ENCODE measurements at regions not wholly inside any gene's neighbourhood (a gene's known extent, or its start where the extent isn't known, plus 50 kb on each side); places are given as distances from the start of the nearest gene placed in this dataset.

GRCh38 chr2:129653246-129653645, 326.2 kb upstream of the RAB6C start:
- Histone ChIP-seq H3F3A (ENCODE audit: control insufficient read depth, insufficient read depth) (no peaks in the 10 kb centered on the region), H3K4me3 (ENCODE audit: low read length) (no peak overlapping the region), H3K36me3 (ENCODE audit: control insufficient read depth, low read length) (no peaks in the 10 kb centered on the region), H3K27me3 (ENCODE audit: control insufficient read depth, low read length) (no peaks in the 10 kb centered on the region), H3K4me1 (ENCODE audit: control insufficient read depth, low read length) (no peaks in the 10 kb centered on the region), H3K4me2 (ENCODE audit: low read length) (no peak overlapping the region), H3K27ac (ENCODE audit: low read depth, low read length) (no peak overlapping the region), H3K79me2 (ENCODE audit: control insufficient read depth, low read length) (no peaks in the 10 kb centered on the region), H3K9me2 (replicated peaks; ENCODE audit: control insufficient read depth, low read length) (no peaks in the 10 kb centered on the region), H3K9me3 (ENCODE audit: control insufficient read depth, insufficient read depth, low read length) (no peaks in the 10 kb centered on the region), H4K20me1 (ENCODE audit: control insufficient read depth, insufficient read depth, low read depth, low read length) (no peaks in the 10 kb centered on the region)
- no peak for TF ChIP-seq EZH2phosphoT487 (IDR thresholded peaks at IDR 0.05; ENCODE audit: borderline replicate concordance, low read length)
- TF ChIP-seq, protein P1, sequence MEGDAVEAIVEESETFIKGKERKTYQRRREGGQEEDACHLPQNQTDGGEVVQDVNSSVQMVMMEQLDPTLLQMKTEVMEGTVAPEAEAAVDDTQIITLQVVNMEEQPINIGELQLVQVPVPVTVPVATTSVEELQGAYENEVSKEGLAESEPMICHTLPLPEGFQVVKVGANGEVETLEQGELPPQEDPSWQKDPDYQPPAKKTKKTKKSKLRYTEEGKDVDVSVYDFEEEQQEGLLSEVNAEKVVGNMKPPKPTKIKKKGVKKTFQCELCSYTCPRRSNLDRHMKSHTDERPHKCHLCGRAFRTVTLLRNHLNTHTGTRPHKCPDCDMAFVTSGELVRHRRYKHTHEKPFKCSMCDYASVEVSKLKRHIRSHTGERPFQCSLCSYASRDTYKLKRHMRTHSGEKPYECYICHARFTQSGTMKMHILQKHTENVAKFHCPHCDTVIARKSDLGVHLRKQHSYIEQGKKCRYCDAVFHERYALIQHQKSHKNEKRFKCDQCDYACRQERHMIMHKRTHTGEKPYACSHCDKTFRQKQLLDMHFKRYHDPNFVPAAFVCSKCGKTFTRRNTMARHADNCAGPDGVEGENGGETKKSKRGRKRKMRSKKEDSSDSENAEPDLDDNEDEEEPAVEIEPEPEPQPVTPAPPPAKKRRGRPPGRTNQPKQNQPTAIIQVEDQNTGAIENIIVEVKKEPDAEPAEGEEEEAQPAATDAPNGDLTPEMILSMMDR (IDR thresholded peaks at IDR 0.05; ENCODE audit: low read depth, low read length, poor library complexity, severe bottlenecking) = no peak

- Histone ChIP-seq H3K4me2 (ENCODE audit: low read length) (no peak overlapping the region), H3F3A (ENCODE audit: control insufficient read depth, insufficient read depth) (no peaks in the 10 kb centered on the region), H3K79me2 (ENCODE audit: control insufficient read depth, low read length) (no peaks in the 10 kb centered on the region), H3K27me3 (ENCODE audit: control insufficient read depth, low read length) (no peaks in the 10 kb centered on the region), H3K9me3 (ENCODE audit: control insufficient read depth, insufficient read depth, low read length) (no peaks in the 10 kb centered on the region), H3K36me3 (ENCODE audit: control insufficient read depth, low read length) (no peaks in the 10 kb centered on the region), H4K20me1 (ENCODE audit: control insufficient read depth, insufficient read depth, low read depth, low read length) (no peaks in the 10 kb centered on the region), H3K9me2 (replicated peaks; ENCODE audit: control insufficient read depth, low read length) (no peaks in the 10 kb centered on the region), H3K4me1 (ENCODE audit: control insufficient read depth, low read length) (no peaks in the 10 kb centered on the region), H3K4me3 (ENCODE audit: low read length) (no peak overlapping the region), H3K27ac (ENCODE audit: low read depth, low read length) (no peak overlapping the region)
- TF ChIP-seq, protein P1 (IDR thresholded peaks at IDR 0.05; ENCODE audit: low read depth, low read length, poor library complexity, severe bottlenecking) = no peak
- no peak for TF ChIP-seq EZH2phosphoT487 (IDR thresholded peaks at IDR 0.05; ENCODE audit: borderline replicate concordance, low read length)
Observed at GRCh38 chr2:129654331-129654730, 325.1 kb upstream of the RAB6C start.

- no peaks in the 10 kb centered on the region for H3K27me3 ChIP-seq (ENCODE audit: control insufficient read depth, low read length)
Observed at GRCh38 chr2:129656081-129656598, 323.3 kb upstream of the RAB6C start.

More at GRCh38 chr2:129656081-129656598, 323.3 kb upstream of the RAB6C start:
- Histone ChIP-seq H3K9me2 (replicated peaks; ENCODE audit: control insufficient read depth, low read length) (no peaks in the 10 kb centered on the region), H3K79me2 (ENCODE audit: control insufficient read depth, low read length) (no peaks in the 10 kb centered on the region), H3K9me3 (ENCODE audit: control insufficient read depth, insufficient read depth, low read length) (no peaks in the 10 kb centered on the region), H3K27ac (ENCODE audit: low read depth, low read length) (no peak overlapping the region), H4K20me1 (ENCODE audit: control insufficient read depth, insufficient read depth, low read depth, low read length) (no peaks in the 10 kb centered on the region), H3K4me2 (ENCODE audit: low read length) (no peak overlapping the region), H3F3A (ENCODE audit: control insufficient read depth, insufficient read depth) (no peaks in the 10 kb centered on the region), H3K4me3 (ENCODE audit: low read length) (no peak overlapping the region), H3K4me1 (ENCODE audit: control insufficient read depth, low read length) (no peaks in the 10 kb centered on the region), H3K36me3 (ENCODE audit: control insufficient read depth, low read length) (no peaks in the 10 kb centered on the region)
- no peak for TF ChIP-seq EZH2phosphoT487 (IDR thresholded peaks at IDR 0.05; ENCODE audit: borderline replicate concordance, low read length)
- TF ChIP-seq, protein P1 (IDR thresholded peaks at IDR 0.05; ENCODE audit: low read depth, low read length, poor library complexity, severe bottlenecking) = no peak

All from DOHH2 (cell line).